GM23338 (cell line): ENCODE measurements at regions not wholly inside any gene's neighbourhood (a gene's known extent, or its start where the extent isn't known, plus 50 kb on each side); places are given as distances from the start of the nearest gene placed in this dataset.

ENCODE experiments used
- CREB1 ChIP-seq: fragments of 250-450 bp; sonication (Bioruptor Pico); IDR thresholded peaks from 2 replicates; pipeline ENCODE4 v1.5.0; 2020; ENCODE audit warnings: low read depth, mild to moderate bottlenecking, moderate library complexity
- CTCF ChIP-seq, 2 experiments: fragments of 200-600 bp in 1 of 2; sonication (generic) in 1 of 2; conservative IDR thresholded peaks; 2 replicates each; pipeline versions ENCODE4 v1.5.1 to v1.6.1; 2016 to 2017; ENCODE audit warnings: antibody characterized with exemption in 2 of 2, low read depth in 2 of 2, mild to moderate bottlenecking in 2 of 2, moderate library complexity in 1 of 2
- ETS1 ChIP-seq: IDR thresholded peaks from 2 replicates; pipeline ENCODE4 v1.6.1; 2016; ENCODE audit warnings: antibody characterized with exemption
- EZH2 ChIP-seq: fragments of 200-600 bp; sonication (generic); IDR thresholded peaks from one replicate; pipeline ENCODE4 v1.8.0; 2017; ENCODE audit warnings: antibody characterized with exemption, mild to moderate bottlenecking, low read depth; ENCODE audit not compliant: unreplicated experiment
- EZH2phosphoT487 ChIP-seq: fragments of 200-600 bp; sonication (generic); IDR thresholded peaks from one replicate; pipeline ENCODE4 v1.8.1; 2018; ENCODE audit warnings: antibody characterized with exemption; ENCODE audit not compliant: unreplicated experiment
- JUNB ChIP-seq: IDR thresholded peaks from one replicate; pipeline ENCODE4 v1.6.1; 2016; ENCODE audit warnings: antibody characterized with exemption; ENCODE audit not compliant: unreplicated experiment
- POLR2AphosphoS5 ChIP-seq: IDR thresholded peaks from 2 replicates; pipeline ENCODE4 v1.6.1; 2016; ENCODE audit warnings: antibody characterized with exemption, low read depth
- REST ChIP-seq: IDR thresholded peaks from one replicate; pipeline ENCODE4 v1.6.1; 2018; ENCODE audit warnings: antibody characterized with exemption; ENCODE audit not compliant: unreplicated experiment
- STAT1 ChIP-seq: IDR thresholded peaks from one replicate; pipeline ENCODE4 v1.6.1; 2016; ENCODE audit warnings: antibody characterized with exemption; ENCODE audit not compliant: unreplicated experiment
- ZNF114 ChIP-seq: fragments of 250-450 bp; sonication (Bioruptor Pico); IDR thresholded peaks from 2 replicates; pipeline ENCODE4 v1.5.0; 2020; ENCODE audit warnings: mild to moderate bottlenecking, moderate library complexity
- ZNF331 ChIP-seq: fragments of 250-450 bp; sonication (Bioruptor Pico); IDR thresholded peaks from 2 replicates; pipeline ENCODE4 v1.5.0; 2020; ENCODE audit warnings: low read depth, mild to moderate bottlenecking, moderate library complexity
- ZNF462 ChIP-seq: fragments of 250-450 bp; sonication (Bioruptor Pico); IDR thresholded peaks from 2 replicates; pipeline ENCODE4 v1.5.0; 2020; ENCODE audit warnings: mild to moderate bottlenecking, moderate library complexity

GRCh38 chr18:42568773-42569172 is 546.7 kb downstream of the RIT2 start:
- TF ChIP-seq CTCF (conservative IDR thresholded peaks at IDR 0.05; ENCODE audit: low read depth in 2 of 2) (no peak), ZNF331 (no peak), CREB1 (CRISPR knock-in tag) (no peak), POLR2AphosphoS5 (no peak), REST (no peak), JUNB (no peak), EZH2phosphoT487 (no peak), EZH2 (no peak), ZNF114 (CRISPR knock-in tag) (no peak), ETS1 (no peak), STAT1 (no peak), ZNF462 (no peak)
